BJ (cell line): ENCODE measurements at regions not wholly inside any gene's neighbourhood (a gene's known extent, or its start where the extent isn't known, plus 50 kb on each side); places are given as distances from the start of the nearest gene placed in this dataset.

ENCODE experiments used
- CTCF ChIA-PET: fragments of 350-600 bp; formaldehyde crosslinking; extraction: SDS; loops from one replicate; lab custom pipeline; 2021; ENCODE audit warnings: antibody characterized with exemption, inconsistent platforms; lab: Yijun Ruan, JAX
- POLR2A ChIA-PET: fragments of 300-600 bp; sonication (Branson Sonifier 250); formaldehyde crosslinking; extraction: SDS; loops from one replicate; lab custom pipeline; 2021; ENCODE audit warnings: antibody characterized with exemption; lab: Charles Lee
- DNase-seq: peaks from one replicate; pipeline ENCODE4 v3.0.0-alpha.2; 2011; ENCODE audit warnings: low read depth
- H3K27me3 ChIP-seq: 2 replicates; pipeline ENCODE4 v1.6.0; 2011; ENCODE audit warnings: low read length; ENCODE audit not compliant: control insufficient read depth, insufficient read depth
- H3K36me3 ChIP-seq: 2 replicates; pipeline ENCODE4 v1.5.1; 2011; ENCODE audit warnings: low read length; ENCODE audit not compliant: control insufficient read depth, insufficient read depth
- H3K4me3 ChIP-seq: 2 replicates; pipeline ENCODE4 v1.5.1; 2011; ENCODE audit warnings: low read depth, mild to moderate bottlenecking, control low read depth, low read length
- CTCF ChIP-seq: IDR thresholded peaks from 2 replicates; pipeline ENCODE4 v1.5.1; 2011; ENCODE audit warnings: low read depth, mild to moderate bottlenecking, control low read depth, inconsistent platforms, low read length, moderate library complexity; ENCODE audit not compliant: insufficient read depth

- CTCF ChIA-PET: interaction anchor here (2.4 kb wide), 1 partner anchor 42 kb away, joined by 12 read pairs; no protein-coding TSS in a partner anchor
- no peaks in the 10 kb centered on the region for H3K36me3 ChIP-seq
- no peak overlapping the region for H3K4me3 ChIP-seq
- peaks cover 11% of the 10 kb centered on the region for H3K27me3 ChIP-seq
- no peak for DNase-seq
- TF ChIP-seq CTCF: no peak
- POLR2A ChIA-PET: no interaction called here
Observed at GRCh38 chr1:24995661-24996060, 65.6 kb upstream of the RUNX3 start.

- CTCF ChIA-PET: no interaction called here
- POLR2A ChIA-PET: no interaction called here
- no peak for TF ChIP-seq CTCF
- no peak overlapping the region for H3K4me3 ChIP-seq
- no peaks in the 10 kb centered on the region for H3K36me3 ChIP-seq
- H3K27me3 ChIP-seq: peaks cover 13% of the 10 kb centered on the region
- no peak for DNase-seq
Observed at GRCh38 chr1:24995140-24995539, 65.1 kb upstream of the RUNX3 start.

GRCh38 chr1:24993871-24994580 is 64.0 kb upstream of the RUNX3 start:
- no peak for TF ChIP-seq CTCF
- DNase-seq: no peak
- ChIA-PET POLR2A (no interaction called here), CTCF (no interaction called here)
- Histone ChIP-seq H3K36me3 (no peaks in the 10 kb centered on the region), H3K4me3 (no peak overlapping the region), H3K27me3 (peaks cover 13% of the 10 kb centered on the region)

GRCh38 chr1:24992761-24993211 is 62.7 kb upstream of the RUNX3 start:
- no peak for TF ChIP-seq CTCF
- no peak overlapping the region for H3K4me3 ChIP-seq
- no peaks in the 10 kb centered on the region for H3K36me3 ChIP-seq
- CTCF ChIA-PET: no interaction called here
- POLR2A ChIA-PET: no interaction called here
- no peak for DNase-seq
- peaks cover 13% of the 10 kb centered on the region for H3K27me3 ChIP-seq

- Histone ChIP-seq H3K4me3 (no peak overlapping the region), H3K27me3 (peaks cover 13% of the 10 kb centered on the region), H3K36me3 (no peaks in the 10 kb centered on the region)
- ChIA-PET POLR2A (no interaction called here), CTCF (no interaction called here)
- DNase-seq: no peak
- no peak for TF ChIP-seq CTCF
Observed at GRCh38 chr1:24992124-24992760, 62.2 kb upstream of the RUNX3 start.
